HepG2 (cell line): ENCODE measurements at regions not wholly inside any gene's neighbourhood (a gene's known extent, or its start where the extent isn't known, plus 50 kb on each side); places are given as distances from the start of the nearest gene placed in this dataset.

ENCODE experiments used
- ATAC-seq: fragments of 200-7000 bp; cut with Tn5 transposase; 3 replicates; pipeline ENCODE4 v1.9.1; 2020; ENCODE audit warnings: mild to moderate bottlenecking, moderate library complexity
- BruUV-seq: library from RNA; stranded (reverse); fragments of 400-500 nt; replicated peaks from 2 replicates; lab custom pipeline; 2021; lab: Mats Ljungman, UMichigan
- CTCF ChIA-PET: fragments of 300-600 bp; formaldehyde crosslinking; extraction: SDS; loops from one replicate; lab custom pipeline; 2021; ENCODE audit warnings: low total read pairs, inconsistent platforms, low intra/inter-chr PET ratio; lab: Yijun Ruan, JAX
- POLR2A ChIA-PET: fragments of 350-600 bp; sonication (Branson Sonifier 250); formaldehyde crosslinking; loops from one replicate; lab custom pipeline; 2020; ENCODE audit warnings: antibody characterized with exemption, inconsistent platforms; lab: Yijun Ruan, JAX
- DNase-seq: peaks from one replicate; pipeline ENCODE4 v3.0.0-alpha.2; 2015; ENCODE audit warnings: low spot score
- FAIRE-seq: peaks from 3 replicates; lab custom pipeline; 2011; peaks lifted over from hg19 to GRCh38; lab: Jason Lieb, UNC
- H2AFZ ChIP-seq: one replicate; pipeline ENCODE4 v1.6.1; 2011; ENCODE audit warnings: low read length, inconsistent platforms
- H3K27ac ChIP-seq: fragments of 300-600 bp; 3 replicates; pipeline ENCODE4 v1.8.0; 2011; ENCODE audit warnings: mixed run types, mild to moderate bottlenecking, mixed read lengths, low read length, inconsistent platforms; ENCODE audit not compliant: insufficient read depth; ENCODE audit errors: extremely low read length
- H3K27me3 ChIP-seq, 2 experiments: fragments of 200-600 bp in 1 of 2; 2 replicates in 1 of 2; 3 replicates in 1 of 2; pipeline versions ENCODE4 v1.6.0 to v1.8.0; 2011; ENCODE audit warnings: low read length in 2 of 2, mild to moderate bottlenecking in 2 of 2, moderate library complexity in 2 of 2, inconsistent platforms in 1 of 2; ENCODE audit not compliant: insufficient read depth in 2 of 2, control insufficient read depth in 1 of 2
- H3K36me3 ChIP-seq, 2 experiments: fragments of 200-600 bp in 1 of 2; replicated peaks in 1 of 2; 2 replicates in 1 of 2; 3 replicates in 1 of 2; pipeline versions ENCODE4 v1.5.1 to v1.8.0; 2011; ENCODE audit warnings: low read length in 2 of 2, inconsistent platforms in 1 of 2; ENCODE audit not compliant: insufficient read depth in 2 of 2, control insufficient read depth in 1 of 2
- H3K4me1 ChIP-seq: 2 replicates; pipeline ENCODE4 v1.5.1; 2012; ENCODE audit warnings: low read length, inconsistent platforms; ENCODE audit not compliant: insufficient read depth
- H3K4me2 ChIP-seq: 2 replicates; pipeline ENCODE4 v1.6.0; 2011; ENCODE audit warnings: low read depth, low read length, inconsistent platforms
- H3K4me3 ChIP-seq, 3 experiments: fragments of 200-600 bp in 1 of 3; sonication (generic), shearing (Covaris generic) in 1 of 3; replicated peaks in 1 of 3; 2 replicates each; pipeline ENCODE4 v1.5.1; 2011 to 2016; ENCODE audit warnings: low read length in 3 of 3, inconsistent platforms in 2 of 3, low read depth in 2 of 3, mild to moderate bottlenecking in 2 of 3, control low read depth in 1 of 3, mixed read lengths in 1 of 3; ENCODE audit not compliant: insufficient read depth in 1 of 3
- H3K79me2 ChIP-seq: one replicate; pipeline ENCODE4 v1.6.1; 2011; ENCODE audit warnings: low read length, inconsistent platforms; ENCODE audit not compliant: insufficient read depth
- H3K9ac ChIP-seq: 2 replicates; pipeline ENCODE4 v1.6.0; 2011; ENCODE audit warnings: mild to moderate bottlenecking, low read depth, low read length, inconsistent platforms; ENCODE audit not compliant: insufficient read depth
- H3K9me3 ChIP-seq: 2 replicates; pipeline ENCODE4 v1.5.1; 2012; ENCODE audit warnings: mild to moderate bottlenecking, low read length
- H4K20me1 ChIP-seq: 2 replicates; pipeline ENCODE4 v1.6.0; 2011; ENCODE audit warnings: inconsistent platforms, mild to moderate bottlenecking, low read length, moderate library complexity; ENCODE audit not compliant: insufficient read depth
- CAMTA2 ChIP-seq: sonication (generic); formaldehyde crosslinking; IDR thresholded peaks from 2 replicates; pipeline ENCODE4 v1.4.0; 2020; ENCODE audit warnings: mild to moderate bottlenecking, missing genetic modification reagents, borderline replicate concordance
- ELF1 ChIP-seq: sonication (generic); formaldehyde crosslinking; IDR thresholded peaks from 2 replicates; pipeline ENCODE4 v1.4.0; 2020; ENCODE audit warnings: missing genetic modification reagents
- MZF1 ChIP-seq: sonication (generic); formaldehyde crosslinking; IDR thresholded peaks from 2 replicates; pipeline ENCODE4 v1.8.1; 2023; ENCODE audit warnings: mild to moderate bottlenecking, missing genetic modification reagents, borderline replicate concordance
- NCOA2 ChIP-seq: sonication (generic); formaldehyde crosslinking; IDR thresholded peaks from 2 replicates; pipeline ENCODE4 v1.8.0; 2022; ENCODE audit warnings: inconsistent platforms
- NFKBIZ ChIP-seq: IDR thresholded peaks from 2 replicates; pipeline ENCODE4 v1.6.1; 2018; ENCODE audit warnings: missing genetic modification reagents, missing compliant biosample characterization
- NRL ChIP-seq: sonication (generic); formaldehyde crosslinking; IDR thresholded peaks from 2 replicates; pipeline ENCODE4 v1.5.0; 2020; ENCODE audit warnings: missing genetic modification reagents, mild to moderate bottlenecking, moderate library complexity, borderline replicate concordance
- SYNCRIP ChIP-seq: fragments of 200-400 bp; formaldehyde crosslinking; IDR thresholded peaks from 2 replicates; pipeline ENCODE4 v1.6.1; 2018; ENCODE audit warnings: mild to moderate bottlenecking, low read depth, low read length; ENCODE audit not compliant: insufficient read depth
- ZNF235 ChIP-seq: sonication (generic); formaldehyde crosslinking; IDR thresholded peaks from 2 replicates; pipeline ENCODE4 v1.8.1; 2023; ENCODE audit warnings: mild to moderate bottlenecking, missing genetic modification reagents, borderline replicate concordance
- ZNF3 ChIP-seq: IDR thresholded peaks from 2 replicates; pipeline ENCODE4 v1.7.0; 2017; ENCODE audit warnings: inconsistent platforms
- ZNF382 ChIP-seq: sonication (generic); formaldehyde crosslinking; IDR thresholded peaks from 2 replicates; pipeline ENCODE4 v1.5.0; 2020; ENCODE audit warnings: missing genetic modification reagents, mild to moderate bottlenecking, borderline replicate concordance
- ZNF496 ChIP-seq: sonication (generic); formaldehyde crosslinking; IDR thresholded peaks from 2 replicates; pipeline ENCODE4 v1.8.1; 2023; ENCODE audit warnings: mild to moderate bottlenecking, moderate library complexity, missing genetic modification reagents; ENCODE audit not compliant: insufficient replicate concordance
- ZNF562 ChIP-seq: sonication (generic); formaldehyde crosslinking; IDR thresholded peaks from 2 replicates; pipeline ENCODE4 v1.8.0; 2022; ENCODE audit warnings: missing genetic modification reagents, borderline replicate concordance
- ZNF7 ChIP-seq: IDR thresholded peaks from 2 replicates; pipeline ENCODE4 v1.6.1; 2016; ENCODE audit warnings: missing biosample characterization, missing genetic modification reagents
- WGBS: methylation state at CpG from one replicate; pipeline ENCODE4 v1.1.6; 2017; ENCODE audit warnings: low lambda C conversion rate; 5-methylcytosine and 5-hydroxymethylcytosine counted together
- in situ Hi-C: cut with HindIII; loops from 2 replicates; pipeline ENCODE4 v1.10.0; 2017; ENCODE audit warnings: low pct_unique_long_range_greater_than_20kb; ENCODE audit not compliant: extremely low pct_ligation_motif_present
- intact Hi-C: fragments of 100-400 bp; cut with micrococcal nuclease; formaldehyde crosslinking; loops from one replicate; pipeline ENCODE4 v1.10.0; 2022; ENCODE audit not compliant: unreplicated experiment
- TF ChIP-seq, protein P1 (sequence below), 2 experiments: fragments of 450-650 bp in 1 of 2; sonication (generic) in 1 of 2; formaldehyde crosslinking; IDR thresholded peaks; 2 replicates each; pipeline versions ENCODE4 v1.5.0 to v1.8.0; 2020 to 2022; ENCODE audit warnings: mild to moderate bottlenecking in 1 of 2, missing genetic modification reagents in 1 of 2
- TF ChIP-seq, protein P2 (sequence below): IDR thresholded peaks from 2 replicates; pipeline ENCODE4 v1.6.1; 2016; ENCODE audit warnings: missing compliant biosample characterization, missing genetic modification reagents, borderline replicate concordance
- TF ChIP-seq, protein P3 (sequence below): IDR thresholded peaks from 2 replicates; pipeline ENCODE4 v1.6.1; 2016; ENCODE audit warnings: low read depth, control low read depth
- TF ChIP-seq, protein P4 (sequence below): sonication (generic); formaldehyde crosslinking; IDR thresholded peaks from 2 replicates; pipeline ENCODE4 v1.8.1; 2023; ENCODE audit warnings: missing genetic modification reagents, inconsistent platforms, borderline replicate concordance
- TF ChIP-seq, protein P5 (sequence below): sonication (generic); formaldehyde crosslinking; IDR thresholded peaks from 2 replicates; pipeline ENCODE4 v1.5.0; 2020; ENCODE audit warnings: mild to moderate bottlenecking, missing genetic modification reagents, moderate library complexity

DNA sequence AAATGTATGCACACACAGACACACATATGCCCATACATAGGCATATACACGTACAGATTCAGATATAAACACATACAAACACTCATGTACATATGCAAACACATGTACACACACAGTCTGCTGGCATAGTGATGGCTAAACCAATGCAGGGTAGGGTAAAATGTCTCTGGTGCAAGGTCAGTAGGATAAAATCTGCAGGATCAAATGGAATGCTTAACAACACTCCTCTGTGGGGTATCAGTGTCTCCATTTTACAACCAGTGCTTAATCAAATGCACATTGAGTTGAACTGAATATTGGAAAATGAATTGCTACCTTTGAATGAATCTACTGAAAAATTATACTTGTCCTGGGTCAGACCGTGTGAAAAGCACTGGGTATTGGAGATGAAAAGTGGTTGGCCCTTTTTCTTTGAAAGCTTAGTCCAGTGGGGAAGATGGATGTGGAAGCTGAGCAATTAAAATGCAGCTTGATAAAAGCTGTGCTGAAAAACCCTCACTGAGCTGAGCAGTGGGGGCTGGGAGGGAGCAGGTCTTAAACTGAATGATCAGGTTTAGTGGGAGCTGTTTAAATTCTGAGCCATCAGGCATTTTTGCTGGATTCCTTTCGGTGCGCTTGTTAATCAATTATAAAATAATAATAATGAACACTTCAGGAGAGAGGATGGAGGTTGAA lies 314.7 kb downstream of the HAPSTR1 start:
- no peak overlapping the region for H2AFZ ChIP-seq
- POLR2A ChIA-PET = no interaction called here
- TF ChIP-seq SYNCRIP = no peak
- no peak for TF ChIP-seq ZNF3 (CRISPR knock-in tag)
- TF ChIP-seq, protein P1, sequence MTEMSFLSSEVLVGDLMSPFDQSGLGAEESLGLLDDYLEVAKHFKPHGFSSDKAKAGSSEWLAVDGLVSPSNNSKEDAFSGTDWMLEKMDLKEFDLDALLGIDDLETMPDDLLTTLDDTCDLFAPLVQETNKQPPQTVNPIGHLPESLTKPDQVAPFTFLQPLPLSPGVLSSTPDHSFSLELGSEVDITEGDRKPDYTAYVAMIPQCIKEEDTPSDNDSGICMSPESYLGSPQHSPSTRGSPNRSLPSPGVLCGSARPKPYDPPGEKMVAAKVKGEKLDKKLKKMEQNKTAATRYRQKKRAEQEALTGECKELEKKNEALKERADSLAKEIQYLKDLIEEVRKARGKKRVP (CRISPR knock-in tag; IDR thresholded peaks at IDR 0.05) = no peak
- TF ChIP-seq ZNF235 = no peak
- no peak for TF ChIP-seq ZNF562
- no peak for TF ChIP-seq MZF1 (CRISPR knock-in tag)
- TF ChIP-seq, protein P2, sequence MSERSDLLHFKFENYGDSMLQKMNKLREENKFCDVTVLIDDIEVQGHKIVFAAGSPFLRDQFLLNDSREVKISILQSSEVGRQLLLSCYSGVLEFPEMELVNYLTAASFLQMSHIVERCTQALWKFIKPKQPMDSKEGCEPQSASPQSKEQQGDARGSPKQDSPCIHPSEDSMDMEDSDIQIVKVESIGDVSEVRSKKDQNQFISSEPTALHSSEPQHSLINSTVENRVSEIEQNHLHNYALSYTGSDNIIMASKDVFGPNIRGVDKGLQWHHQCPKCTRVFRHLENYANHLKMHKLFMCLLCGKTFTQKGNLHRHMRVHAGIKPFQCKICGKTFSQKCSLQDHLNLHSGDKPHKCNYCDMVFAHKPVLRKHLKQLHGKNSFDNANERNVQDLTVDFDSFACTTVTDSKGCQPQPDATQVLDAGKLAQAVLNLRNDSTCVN (CRISPR knock-in tag) = no peak
- TF ChIP-seq NRL (CRISPR knock-in tag) = no peak
- TF ChIP-seq CAMTA2 (CRISPR knock-in tag) = no peak
- no peak for TF ChIP-seq ZNF496 (CRISPR knock-in tag)
- no peak for TF ChIP-seq NCOA2 (CRISPR knock-in tag)
- TF ChIP-seq, protein P3, sequence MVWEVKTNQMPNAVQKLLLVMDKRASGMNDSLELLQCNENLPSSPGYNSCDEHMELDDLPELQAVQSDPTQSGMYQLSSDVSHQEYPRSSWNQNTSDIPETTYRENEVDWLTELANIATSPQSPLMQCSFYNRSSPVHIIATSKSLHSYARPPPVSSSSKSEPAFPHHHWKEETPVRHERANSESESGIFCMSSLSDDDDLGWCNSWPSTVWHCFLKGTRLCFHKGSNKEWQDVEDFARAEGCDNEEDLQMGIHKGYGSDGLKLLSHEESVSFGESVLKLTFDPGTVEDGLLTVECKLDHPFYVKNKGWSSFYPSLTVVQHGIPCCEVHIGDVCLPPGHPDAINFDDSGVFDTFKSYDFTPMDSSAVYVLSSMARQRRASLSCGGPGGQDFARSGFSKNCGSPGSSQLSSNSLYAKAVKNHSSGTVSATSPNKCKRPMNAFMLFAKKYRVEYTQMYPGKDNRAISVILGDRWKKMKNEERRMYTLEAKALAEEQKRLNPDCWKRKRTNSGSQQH (CRISPR knock-in tag) = no peak
- TF ChIP-seq, protein P4, sequence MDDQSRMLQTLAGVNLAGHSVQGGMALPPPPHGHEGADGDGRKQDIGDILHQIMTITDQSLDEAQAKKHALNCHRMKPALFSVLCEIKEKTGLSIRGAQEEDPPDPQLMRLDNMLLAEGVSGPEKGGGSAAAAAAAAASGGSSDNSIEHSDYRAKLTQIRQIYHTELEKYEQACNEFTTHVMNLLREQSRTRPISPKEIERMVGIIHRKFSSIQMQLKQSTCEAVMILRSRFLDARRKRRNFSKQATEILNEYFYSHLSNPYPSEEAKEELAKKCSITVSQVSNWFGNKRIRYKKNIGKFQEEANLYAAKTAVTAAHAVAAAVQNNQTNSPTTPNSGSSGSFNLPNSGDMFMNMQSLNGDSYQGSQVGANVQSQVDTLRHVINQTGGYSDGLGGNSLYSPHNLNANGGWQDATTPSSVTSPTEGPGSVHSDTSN (CRISPR knock-in tag) = no peak
- TF ChIP-seq ZNF7 (CRISPR knock-in tag) = no peak
- TF ChIP-seq ZNF382 = no peak
- TF ChIP-seq ELF1 (CRISPR knock-in tag) = no peak
- TF ChIP-seq NFKBIZ = no peak
- TF ChIP-seq, protein P5, sequence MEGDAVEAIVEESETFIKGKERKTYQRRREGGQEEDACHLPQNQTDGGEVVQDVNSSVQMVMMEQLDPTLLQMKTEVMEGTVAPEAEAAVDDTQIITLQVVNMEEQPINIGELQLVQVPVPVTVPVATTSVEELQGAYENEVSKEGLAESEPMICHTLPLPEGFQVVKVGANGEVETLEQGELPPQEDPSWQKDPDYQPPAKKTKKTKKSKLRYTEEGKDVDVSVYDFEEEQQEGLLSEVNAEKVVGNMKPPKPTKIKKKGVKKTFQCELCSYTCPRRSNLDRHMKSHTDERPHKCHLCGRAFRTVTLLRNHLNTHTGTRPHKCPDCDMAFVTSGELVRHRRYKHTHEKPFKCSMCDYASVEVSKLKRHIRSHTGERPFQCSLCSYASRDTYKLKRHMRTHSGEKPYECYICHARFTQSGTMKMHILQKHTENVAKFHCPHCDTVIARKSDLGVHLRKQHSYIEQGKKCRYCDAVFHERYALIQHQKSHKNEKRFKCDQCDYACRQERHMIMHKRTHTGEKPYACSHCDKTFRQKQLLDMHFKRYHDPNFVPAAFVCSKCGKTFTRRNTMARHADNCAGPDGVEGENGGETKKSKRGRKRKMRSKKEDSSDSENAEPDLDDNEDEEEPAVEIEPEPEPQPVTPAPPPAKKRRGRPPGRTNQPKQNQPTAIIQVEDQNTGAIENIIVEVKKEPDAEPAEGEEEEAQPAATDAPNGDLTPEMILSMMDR (CRISPR knock-in tag) = no peak

More for the DNA sequence above, 314.7 kb downstream of the HAPSTR1 start:
- 50% methylated on average over 4 of the region's 4 CpGs for WGBS
- no peak for FAIRE-seq
- H3K9ac ChIP-seq = no peak overlapping the region
- no peaks in the 10 kb centered on the region for H4K20me1 ChIP-seq
- intact Hi-C loops = no loop called here
- no peak overlapping the region for H3K27ac ChIP-seq
- BruUV-seq = no TSS peak
- H3K4me1 ChIP-seq = no peaks in the 10 kb centered on the region
- no peak for DNase-seq
- H3K79me2 ChIP-seq = no peaks in the 10 kb centered on the region
- H3K4me3 ChIP-seq = no peak overlapping the region
- CTCF ChIA-PET = no interaction called here
- ATAC-seq = no peak
- H3K27me3 ChIP-seq = peaks cover 0 to 2% of the 10 kb centered on the region in 2 experiments; a peak in 1 of 5 replicates
- H3K9me3 ChIP-seq = no peaks in the 10 kb centered on the region
- no peak overlapping the region for H3K4me2 ChIP-seq
- in situ Hi-C loops = no loop called here
- H3K36me3 ChIP-seq = no peaks in the 10 kb centered on the region
